Stimulated activated CD8-positive, alpha-beta memory T cell treated with anti-CD3 and anti-CD28 coated beads, Interleukin-15, amount 100 ng/mL, for 24 hours (primary cell): ENCODE measurements at regions not wholly inside any gene's neighbourhood (a gene's known extent, or its start where the extent isn't known, plus 50 kb on each side); places are given as distances from the start of the nearest gene placed in this dataset.

Experiments used
- DNase-seq: peaks from one replicate; pipeline ENCODE4 v3.0.0-alpha.2; 2020; ENCODE audit warnings: low read depth

DNA sequence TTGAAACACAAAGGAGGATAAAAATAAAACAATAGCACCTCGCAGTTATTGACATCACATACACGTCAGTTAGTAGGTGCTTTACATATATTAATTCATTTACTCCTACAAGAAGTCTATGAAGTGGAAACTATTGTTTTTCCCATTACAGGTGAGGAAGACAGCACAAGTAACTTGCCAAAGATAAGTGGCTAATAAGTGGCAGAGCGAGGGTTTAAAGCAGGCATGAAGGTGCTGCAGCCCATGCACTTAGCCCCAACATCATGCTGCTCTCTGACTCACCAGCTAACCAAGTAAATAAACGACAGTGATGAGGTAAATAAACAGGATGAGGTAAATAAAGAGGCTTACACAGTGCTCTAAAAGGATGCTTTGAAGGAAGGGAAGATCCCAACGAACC lies 498.6 kb upstream of the ZEB2 start:
- DNase-seq: no peak

DNA sequence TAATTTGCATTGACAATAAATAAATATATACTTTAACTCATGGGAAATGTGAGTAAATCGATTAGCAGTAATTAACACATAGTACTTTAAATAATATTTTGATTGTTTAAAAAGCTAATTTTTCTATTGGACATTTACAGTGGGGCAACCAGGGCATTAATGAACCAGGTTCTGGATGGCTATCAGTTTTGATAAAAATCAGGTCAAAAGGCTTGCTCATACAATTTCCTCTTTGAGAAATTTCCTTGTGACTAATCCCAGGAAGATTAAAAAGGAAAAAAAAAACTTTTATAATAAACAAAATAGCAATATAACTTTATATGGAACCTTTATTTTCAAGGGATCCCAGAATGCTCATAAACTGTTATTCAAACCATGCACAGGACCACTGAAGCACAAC lies 497.2 kb upstream of the ZEB2 start:
- no peak for DNase-seq

DNA sequence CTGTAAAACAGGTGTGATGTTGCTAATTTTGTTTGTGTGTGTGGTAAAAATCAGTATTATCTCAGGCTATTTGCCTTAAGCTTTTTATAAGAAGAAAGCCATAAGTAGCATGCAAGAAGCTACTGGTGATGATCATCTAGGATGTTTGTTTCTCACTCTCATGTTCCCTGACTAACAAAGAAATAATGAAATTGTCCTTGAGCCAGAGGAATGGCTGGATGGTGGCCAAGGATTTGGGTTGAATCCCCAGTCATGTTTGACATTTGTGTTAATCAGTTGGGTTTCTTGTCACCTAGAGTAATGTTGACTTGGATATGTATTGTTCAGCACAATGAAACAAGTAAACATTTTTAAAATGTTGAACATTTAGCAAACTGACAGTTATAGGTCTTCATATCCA lies 496.8 kb upstream of the ZEB2 start:
- no peak for DNase-seq

DNA sequence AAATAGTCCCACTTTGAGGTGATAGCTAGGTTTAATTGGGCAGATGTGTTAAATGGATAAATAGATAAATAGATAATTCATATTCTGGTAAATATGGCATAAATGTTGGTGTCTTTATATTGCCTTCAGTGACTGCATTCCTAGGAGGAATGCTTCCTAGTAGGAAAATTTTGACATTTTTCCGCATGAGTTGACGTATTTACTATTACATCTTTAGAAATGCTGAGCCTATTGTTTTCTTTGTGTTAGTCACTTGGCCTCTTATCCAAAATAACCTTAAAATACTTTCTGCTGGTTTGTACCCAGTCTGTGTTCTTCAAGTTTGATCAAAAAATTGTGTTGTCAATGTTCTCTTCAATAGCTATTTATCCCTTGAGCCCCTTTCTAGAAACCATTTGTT lies 495.6 kb upstream of the ZEB2 start:
- no peak for DNase-seq

DNA sequence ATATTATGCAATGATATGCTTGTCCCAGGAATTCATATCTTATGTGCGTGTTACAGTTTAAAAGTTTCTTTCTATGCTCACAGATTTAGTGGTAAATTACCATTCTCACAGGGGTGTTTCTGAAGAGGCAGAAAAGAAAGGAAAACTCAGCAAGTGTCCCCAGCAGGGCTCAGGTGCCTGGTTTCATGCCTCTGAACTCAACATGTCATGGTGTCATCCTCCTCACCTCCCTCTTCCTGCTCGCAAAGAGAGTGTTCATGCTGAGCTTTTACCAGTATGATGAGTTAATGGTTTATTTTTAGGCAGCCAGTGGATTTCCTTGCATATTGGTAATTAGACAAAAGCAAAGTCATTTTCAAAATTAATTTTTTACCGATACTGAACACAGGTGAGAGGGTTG lies 492.9 kb upstream of the ZEB2 start:
- no peak for DNase-seq

DNA sequence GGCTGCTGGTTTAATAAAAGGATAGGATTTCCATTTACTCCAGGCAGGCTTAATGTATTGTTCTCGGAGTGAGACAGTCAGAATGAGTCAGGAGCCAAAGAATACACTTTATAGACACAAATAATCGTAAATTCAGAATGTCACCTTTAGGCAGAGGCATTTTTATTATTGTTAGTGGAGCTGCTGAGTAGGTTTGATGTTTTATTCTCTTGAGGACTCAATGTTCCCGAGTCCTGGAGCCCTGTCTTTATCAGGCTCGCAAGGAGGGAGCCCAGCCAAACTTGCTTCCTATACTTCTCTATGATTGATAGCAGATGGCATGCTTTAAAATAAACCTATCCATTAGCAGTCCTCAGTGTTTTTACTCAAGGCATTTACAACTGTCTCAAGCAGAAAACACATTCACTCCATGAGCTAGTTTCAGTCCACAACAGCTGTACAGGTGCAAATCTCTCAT lies 492.3 kb upstream of the ZEB2 start:
- DNase-seq: no peak

DNA sequence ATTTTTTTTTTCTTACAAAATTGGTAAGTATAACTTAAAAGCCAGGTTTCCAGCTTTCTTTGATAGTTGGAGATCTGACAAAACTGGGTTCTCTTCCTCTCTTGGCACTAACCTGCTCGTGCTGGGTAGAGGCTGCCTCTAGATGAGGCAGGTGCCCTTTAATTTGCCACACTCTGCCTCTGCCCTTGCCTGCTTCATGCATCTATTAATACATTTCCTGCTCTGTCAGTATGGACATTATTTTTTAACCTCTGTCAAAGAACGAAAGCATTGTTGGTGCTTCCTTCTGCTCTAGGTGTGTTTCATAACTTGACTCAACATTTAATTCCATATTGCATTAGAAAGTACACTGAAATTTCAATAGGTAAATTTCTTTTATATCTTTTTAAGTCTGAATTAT lies 490.7 kb upstream of the ZEB2 start:
- no peak for DNase-seq

DNA sequence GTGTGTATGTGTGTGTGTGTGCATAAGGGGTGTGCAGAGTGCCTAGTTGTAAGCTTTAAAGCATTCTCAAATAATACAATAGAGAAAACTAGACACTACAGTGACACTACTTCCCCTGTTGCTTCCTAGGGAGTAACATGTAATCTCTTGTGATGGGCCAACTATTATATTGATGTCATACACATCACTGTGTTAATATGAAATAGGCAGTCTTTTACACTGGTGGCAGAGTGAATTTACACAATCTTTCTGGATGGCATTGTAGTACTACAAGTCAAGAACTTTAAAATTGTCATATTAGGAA lies 488.0 kb upstream of the ZEB2 start:
- DNase-seq: no peak

DNA sequence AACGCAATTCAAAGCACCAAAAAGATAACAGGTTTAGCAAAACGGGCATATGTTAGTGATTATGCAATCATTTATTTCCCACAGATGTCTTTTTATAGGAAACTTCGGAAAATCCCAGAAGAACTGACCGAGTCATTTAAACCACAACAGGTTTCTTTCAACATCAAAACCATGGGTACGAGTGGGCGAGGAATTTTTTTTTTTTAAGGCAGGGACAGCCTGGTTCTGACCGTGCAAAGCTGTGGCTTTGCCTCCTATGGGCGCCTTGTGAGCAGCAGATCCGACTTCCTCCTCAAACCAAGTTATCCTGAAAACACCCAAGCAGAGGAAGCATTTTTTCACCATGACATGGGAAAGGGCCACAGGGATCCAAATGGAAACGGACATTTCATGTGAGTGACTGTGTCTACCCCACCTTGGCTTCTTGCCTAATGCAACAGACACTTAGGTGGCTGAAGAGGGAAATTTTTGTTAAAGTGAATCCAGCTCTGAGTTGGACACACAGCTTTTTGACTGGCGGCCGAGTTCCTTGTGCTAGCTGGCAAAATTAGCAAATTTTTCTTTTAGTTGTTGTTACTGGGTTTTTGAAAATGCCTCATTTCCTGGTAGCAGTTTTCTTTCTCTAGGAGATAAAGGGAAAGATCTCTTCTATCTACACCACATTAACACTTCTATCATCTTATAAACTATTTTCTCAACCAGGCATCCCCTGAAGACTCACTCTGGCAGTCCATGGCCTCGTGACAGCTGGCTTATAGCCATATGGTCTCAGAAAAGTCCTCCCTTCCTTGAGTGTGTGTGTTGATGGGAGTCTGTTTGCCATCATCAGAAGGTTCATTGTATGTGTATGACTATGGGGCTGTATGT lies 487.4 kb upstream of the ZEB2 start:
- DNase-seq: no peak

DNA sequence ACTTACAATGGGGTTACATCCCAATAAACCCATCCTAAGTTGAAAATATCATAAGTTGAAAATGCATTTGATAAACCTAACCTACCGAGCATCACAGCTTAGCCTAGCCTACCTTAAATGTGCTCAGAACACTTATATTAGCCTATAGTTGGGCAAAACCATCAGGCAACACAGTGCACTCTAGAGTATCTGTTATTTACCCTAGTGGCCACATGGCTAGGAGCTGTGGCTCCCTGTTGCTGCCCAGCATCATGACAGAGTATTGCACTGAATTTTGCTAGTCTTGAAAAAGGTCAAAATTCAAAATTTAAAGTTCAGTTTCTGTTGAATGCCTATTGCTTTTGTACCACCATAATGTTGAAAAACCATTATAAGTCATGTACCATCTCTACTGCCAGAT lies 482.7 kb upstream of the ZEB2 start:
- DNase-seq: no peak

DNA sequence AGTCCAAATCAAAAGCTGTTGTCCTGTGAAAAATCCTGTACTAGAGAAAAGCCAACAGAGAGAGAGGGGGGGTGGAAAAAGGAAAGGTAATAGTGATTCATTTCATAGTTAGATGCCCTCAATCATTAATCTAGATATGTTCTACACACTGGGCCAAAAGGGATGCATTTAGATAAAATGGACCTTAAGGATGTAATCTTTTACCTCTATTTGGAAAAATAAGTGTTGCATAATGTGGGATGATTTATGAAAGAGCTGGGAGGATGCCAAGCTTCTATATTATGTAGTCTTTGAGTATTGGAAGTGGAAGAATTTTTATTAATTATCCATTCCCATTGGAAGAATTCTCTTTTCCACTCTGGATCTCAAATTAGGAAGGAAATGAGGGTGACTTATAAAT lies 480.5 kb upstream of the ZEB2 start:
- DNase-seq: no peak

DNA sequence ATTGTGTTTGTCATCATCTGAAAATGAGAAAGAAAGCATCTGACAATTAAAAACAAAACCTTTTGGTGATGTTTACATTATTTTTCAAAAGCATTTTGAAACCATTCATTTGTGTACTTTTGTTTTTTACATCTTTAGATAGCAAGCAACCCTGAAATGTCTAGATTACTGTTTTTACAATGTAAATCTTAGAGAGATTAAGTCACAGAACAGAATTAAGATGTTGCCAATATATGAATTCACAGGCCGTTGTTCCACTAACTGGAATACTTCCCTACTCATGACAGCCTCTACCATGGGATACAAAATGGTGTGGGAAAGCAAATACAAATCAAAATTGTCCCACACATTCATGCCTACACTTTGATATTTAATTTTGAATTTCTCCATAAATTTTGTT lies 480.0 kb upstream of the ZEB2 start:
- no peak for DNase-seq

DNA sequence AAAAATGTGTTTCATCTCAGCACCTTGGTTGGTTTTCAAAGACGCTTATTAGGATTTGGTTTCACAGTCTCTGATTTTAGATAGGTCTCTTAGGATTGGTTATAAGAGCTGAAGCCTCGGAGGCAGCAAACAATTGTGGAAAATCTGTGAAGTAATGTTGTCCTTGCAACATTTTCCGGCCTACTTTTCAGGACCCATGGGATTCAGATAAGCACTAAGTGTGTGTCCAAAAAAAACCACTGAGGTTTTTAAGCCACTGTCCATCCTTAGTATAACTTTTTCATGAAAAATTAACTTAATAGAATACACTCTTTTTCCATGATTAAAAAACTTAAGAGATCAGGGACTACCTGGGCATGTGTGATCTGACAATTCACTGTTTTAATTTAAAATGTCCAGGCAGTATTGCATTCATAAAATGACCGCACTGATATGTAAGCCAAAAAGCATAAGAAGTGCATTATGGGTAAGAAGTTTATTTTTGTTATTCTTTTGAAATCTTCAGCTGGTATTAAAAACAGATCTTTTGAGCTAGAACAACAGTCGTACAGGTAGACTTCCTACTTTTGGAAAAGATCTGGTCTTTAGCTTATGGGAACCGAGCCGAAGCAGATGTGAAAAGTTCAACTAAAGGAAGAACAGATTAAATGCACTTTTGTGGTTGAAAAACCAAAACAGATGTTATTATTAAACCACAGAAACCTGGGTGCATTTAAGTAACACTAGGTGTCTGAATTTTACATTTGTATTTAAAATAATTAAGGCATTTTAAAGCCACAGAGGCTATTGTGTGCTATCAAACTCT lies 479.4 kb upstream of the ZEB2 start:
- no peak for DNase-seq

DNA sequence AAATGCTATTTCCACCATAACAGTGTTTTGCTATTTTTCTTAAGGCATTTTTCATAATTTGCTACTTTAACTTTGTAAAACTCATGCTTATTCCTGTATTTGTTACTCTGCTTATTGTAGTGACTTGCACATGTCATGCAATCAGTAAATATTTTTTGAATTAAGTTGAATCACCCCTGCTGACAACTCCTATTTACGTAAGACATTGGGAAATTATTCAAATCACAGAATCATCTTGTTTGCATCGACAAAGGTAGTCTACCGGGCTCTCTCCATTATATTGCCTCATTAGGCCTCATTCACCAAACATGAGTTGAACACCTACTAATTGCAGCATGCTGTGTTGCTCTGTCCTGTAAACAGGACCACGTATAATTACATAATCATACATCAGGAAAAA lies 478.5 kb upstream of the ZEB2 start:
- no peak for DNase-seq

DNA sequence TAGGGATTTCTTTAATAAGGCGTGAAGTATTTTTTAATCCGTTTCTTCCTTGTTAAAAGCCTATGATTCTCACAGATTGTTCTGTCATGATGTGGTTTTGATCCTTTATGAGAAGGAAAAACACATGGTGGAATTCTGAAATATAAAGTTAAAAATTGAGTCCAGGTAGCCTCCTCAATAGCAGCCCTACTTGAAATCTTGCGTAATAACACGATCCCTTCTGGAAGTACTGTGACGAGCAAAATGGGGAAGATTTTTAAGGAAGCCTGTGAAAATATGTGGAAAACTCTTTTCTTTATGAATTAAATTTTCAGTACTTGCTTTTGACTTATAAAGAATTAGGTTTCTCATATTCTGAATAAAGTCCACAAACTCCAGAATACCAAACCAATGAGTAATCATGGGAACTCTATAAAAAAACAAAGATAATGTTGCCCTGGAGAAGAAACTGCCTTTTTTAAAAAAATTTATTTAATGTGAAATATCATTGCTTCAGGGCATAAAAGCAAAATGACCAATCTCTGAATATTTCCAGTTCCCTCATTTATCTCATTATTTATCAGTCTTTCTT lies 476.4 kb upstream of the ZEB2 start:
- no peak for DNase-seq

DNA sequence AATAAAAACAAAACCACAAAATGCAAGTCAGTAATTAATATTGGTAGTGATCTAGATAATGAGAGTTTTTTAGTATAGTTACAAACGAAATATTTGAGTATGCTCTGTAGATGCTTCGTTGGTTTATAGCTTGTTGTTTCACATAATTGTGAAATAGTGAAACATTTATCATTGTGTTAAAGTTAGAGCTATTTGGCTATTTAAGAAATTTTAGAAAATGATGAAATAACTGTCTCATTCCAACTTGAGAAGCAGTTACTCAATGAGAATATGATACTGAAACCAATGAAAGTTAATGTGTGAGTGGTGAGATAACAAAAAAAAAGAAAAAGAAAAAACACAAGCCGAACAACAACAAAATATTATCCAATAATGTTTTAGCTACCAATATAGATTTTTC lies 475.6 kb upstream of the ZEB2 start:
- DNase-seq: no peak

DNA sequence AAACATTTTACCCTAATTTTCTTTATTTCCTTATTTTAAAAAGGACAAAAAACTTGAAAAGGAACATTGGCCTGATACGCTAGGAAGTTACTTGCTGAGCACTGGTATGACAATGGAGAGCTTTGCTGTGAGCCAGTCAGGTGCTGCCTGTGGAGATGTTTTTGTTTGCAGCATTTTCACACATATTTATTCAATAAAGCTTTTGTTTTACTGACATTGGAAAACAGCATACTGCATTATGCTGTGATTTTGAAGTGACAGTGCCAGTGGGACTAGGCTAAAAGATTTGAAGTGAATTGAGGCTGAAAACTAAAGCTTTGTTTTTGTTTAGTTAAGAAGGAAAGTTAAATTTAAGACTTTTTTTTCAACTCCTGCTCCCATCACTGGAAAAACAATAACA lies 470.7 kb upstream of the ZEB2 start:
- no peak for DNase-seq

DNA sequence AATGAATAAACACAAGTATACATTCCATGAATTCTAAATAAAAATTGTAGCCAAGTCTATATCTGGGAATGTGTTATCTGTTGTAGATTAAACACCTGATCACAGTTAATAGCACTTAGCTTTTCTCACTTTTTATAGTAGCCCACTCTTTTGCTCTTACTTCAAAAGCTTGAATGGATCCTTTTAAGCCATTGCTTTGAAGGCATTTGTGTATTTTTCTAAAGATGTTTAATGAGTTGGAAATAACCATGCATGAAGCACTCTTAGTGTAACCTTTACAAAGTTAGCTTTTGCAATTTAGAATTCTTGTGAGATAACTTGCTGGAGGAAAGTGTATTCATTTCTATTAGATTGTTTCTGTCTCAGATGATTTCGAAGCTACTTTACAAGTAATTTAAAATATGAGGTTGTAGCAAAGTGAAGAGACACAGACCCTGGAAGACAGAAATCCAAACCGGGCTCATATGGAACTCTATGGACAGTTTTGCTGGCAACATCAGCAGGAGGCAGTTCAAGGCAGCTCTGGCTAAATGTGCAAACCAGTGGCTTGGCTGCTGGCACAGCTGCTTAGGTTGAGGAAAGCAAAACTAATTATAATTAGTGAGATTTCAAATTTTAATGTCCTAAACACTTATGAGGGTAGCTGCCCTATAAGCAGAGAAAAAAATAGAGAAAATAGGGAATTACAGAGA lies 469.8 kb upstream of the ZEB2 start:
- DNase-seq: no peak

DNA sequence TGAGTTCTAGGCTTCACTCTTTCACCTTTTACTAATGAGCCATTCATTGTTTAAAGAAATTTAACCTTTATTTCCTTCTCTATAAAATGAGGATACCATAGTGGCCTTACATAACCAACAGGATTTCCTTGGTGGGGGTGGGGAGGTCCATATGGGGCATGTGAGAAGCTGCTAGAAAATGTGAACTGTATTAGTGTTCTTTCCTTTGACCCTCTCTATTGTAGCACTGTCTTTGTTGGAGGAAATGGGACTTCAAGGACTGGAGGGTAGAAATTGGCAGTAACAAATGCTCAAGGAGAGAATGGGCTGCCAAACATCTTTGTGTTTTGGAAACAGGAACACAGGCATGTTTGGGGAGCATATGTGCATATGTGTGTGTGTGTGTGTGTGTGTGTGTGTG lies 468.7 kb upstream of the ZEB2 start:
- no peak for DNase-seq

DNA sequence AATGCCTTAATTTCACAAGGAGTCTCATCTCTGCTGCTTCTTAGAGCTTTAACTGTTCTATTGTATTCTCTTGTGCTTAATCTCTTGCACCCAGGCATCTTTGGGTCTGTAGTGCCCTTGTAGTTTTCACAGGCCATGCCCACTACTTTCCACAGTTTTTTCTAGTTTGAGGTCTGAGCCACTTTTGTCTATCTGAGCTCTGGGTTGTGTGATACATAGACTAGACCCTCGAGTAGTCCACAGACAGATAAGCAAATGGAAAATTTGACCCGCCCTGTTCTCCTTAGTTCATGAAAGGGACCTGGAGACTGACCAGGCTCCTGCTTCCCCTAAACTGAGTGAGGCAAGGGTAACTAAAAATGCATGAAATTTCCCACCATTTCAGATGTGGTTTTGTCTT lies 466.8 kb upstream of the ZEB2 start:
- DNase-seq: no peak

DNA sequence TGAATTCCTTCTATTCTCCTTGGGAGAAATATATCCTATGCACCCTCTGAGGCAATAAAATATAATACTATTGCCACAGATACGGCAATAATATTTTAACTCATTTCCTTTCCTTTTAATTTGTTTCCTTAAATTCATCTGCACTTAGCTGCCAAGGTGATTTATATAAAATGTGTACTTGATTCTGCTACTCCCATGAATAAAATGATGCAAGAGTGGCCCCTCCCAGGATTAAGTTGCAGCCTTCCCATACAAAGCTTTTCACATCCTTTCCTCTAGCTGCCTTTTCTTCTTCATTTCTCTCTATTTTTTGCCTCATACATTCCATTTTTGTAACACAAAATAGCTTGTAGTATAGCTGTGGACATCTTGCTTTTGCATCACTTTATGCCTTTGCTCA lies 464.1 kb upstream of the ZEB2 start:
- DNase-seq: no peak

DNA sequence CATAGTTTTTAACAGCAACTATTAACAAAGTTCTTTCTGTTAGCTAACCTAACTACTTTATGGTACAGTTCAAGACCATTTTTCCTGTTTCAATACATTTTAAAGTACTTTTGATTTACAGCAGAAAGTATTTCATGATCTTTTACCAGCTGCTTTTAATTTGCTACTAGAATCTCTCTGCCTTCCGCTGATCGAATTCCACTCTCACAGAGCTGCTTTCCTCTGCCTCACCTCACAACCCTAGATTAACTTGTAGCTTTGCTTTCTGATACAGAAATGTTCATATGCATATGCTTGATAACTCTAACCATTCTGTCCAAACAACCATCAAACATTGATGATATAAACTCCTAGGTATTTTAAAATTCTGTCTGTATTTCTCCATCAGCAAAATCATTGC lies 463.2 kb upstream of the ZEB2 start:
- no peak for DNase-seq

DNA sequence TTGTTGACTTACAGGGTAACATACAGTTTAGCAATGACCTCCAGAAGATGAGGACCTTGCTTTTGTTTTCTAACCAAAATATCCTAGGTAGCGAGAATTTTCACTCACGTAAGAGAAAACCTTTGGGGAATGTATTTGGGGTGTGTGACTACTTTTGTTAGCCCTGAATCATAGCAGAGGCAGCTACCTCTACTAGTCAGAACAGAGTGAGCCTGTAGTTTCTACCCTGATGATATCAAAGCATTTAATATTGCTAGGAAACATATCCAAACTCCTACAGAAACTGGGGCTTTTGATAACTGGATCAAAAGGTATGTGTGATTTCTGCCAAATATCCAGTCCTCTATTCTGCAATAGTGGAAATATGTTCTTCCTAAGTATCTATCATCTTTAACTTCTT lies 462.6 kb upstream of the ZEB2 start:
- no peak for DNase-seq
